Osteoblast (primary cell): ENCODE measurements at regions not wholly inside any gene's neighbourhood (a gene's known extent, or its start where the extent isn't known, plus 50 kb on each side); places are given as distances from the start of the nearest gene placed in this dataset.

ENCODE experiments used
- DNase-seq: peaks from one replicate; pipeline ENCODE4 v3.0.0; 2011; ENCODE audit warnings: low spot score, mixed read lengths; ENCODE audit not compliant: insufficient read length; ENCODE audit errors: missing footprints
- H2AFZ ChIP-seq: 2 replicates; pipeline ENCODE4 v1.6.0; 2011; ENCODE audit warnings: mild to moderate bottlenecking, low read length
- H3K27ac ChIP-seq: 2 replicates; pipeline ENCODE4 v1.5.1; 2011; ENCODE audit warnings: mild to moderate bottlenecking, low read depth, low read length, moderate library complexity
- H3K27me3 ChIP-seq: 2 replicates; pipeline ENCODE4 v1.6.0; 2012; ENCODE audit warnings: mild to moderate bottlenecking, control low read depth, inconsistent platforms, low read length, moderate library complexity; ENCODE audit not compliant: insufficient read depth
- H3K36me3 ChIP-seq: 2 replicates; pipeline ENCODE4 v1.5.1; 2011; ENCODE audit warnings: mild to moderate bottlenecking, low read length, control low read depth, moderate library complexity; ENCODE audit not compliant: insufficient read depth
- H3K4me1 ChIP-seq: 2 replicates; pipeline ENCODE4 v1.5.1; 2011; ENCODE audit warnings: mild to moderate bottlenecking, low read length, control low read depth, moderate library complexity; ENCODE audit not compliant: insufficient read depth
- H3K4me2 ChIP-seq: 2 replicates; pipeline ENCODE4 v1.6.0; 2011; ENCODE audit warnings: mild to moderate bottlenecking, low read length; ENCODE audit not compliant: insufficient read depth
- H3K4me3 ChIP-seq: fragments of 200-600 bp; sonication (generic); 3 replicates; pipeline ENCODE4 v1.5.1; 2012; ENCODE audit warnings: mild to moderate bottlenecking, low read length, inconsistent platforms; ENCODE audit not compliant: insufficient read depth
- H3K79me2 ChIP-seq: 2 replicates; pipeline ENCODE4 v1.6.0; 2012; ENCODE audit warnings: mild to moderate bottlenecking, low read length, control low read depth, inconsistent platforms; ENCODE audit not compliant: insufficient read depth
- H3K9me3 ChIP-seq: 2 replicates; pipeline ENCODE4 v1.5.1; 2011; ENCODE audit warnings: low read depth, low read length, control low read depth
- H4K20me1 ChIP-seq: 2 replicates; pipeline ENCODE4 v1.6.0; 2012; ENCODE audit warnings: mild to moderate bottlenecking, low read length, control low read depth; ENCODE audit not compliant: insufficient read depth
- CTCF ChIP-seq: IDR thresholded peaks from 2 replicates; pipeline ENCODE4 v1.5.1; 2011; ENCODE audit warnings: mild to moderate bottlenecking, low read depth, low read length, moderate library complexity; ENCODE audit errors: extremely low read depth

GRCh38 chr4:189828081-189828697, 112.5 kb upstream of the FRG1 start:
- no peaks in the 10 kb centered on the region for H3K27me3 ChIP-seq
- no peaks in the 10 kb centered on the region for H3K36me3 ChIP-seq
- no peaks in the 10 kb centered on the region for H3K4me1 ChIP-seq
- no peaks in the 10 kb centered on the region for H4K20me1 ChIP-seq
- TF ChIP-seq CTCF, result no peak
- H2AFZ ChIP-seq, result no peak overlapping the region
- peak; percentile 55 for DNase-seq
- no peak overlapping the region for H3K27ac ChIP-seq
- no peaks in the 10 kb centered on the region for H3K9me3 ChIP-seq
- no peaks in the 10 kb centered on the region for H3K79me2 ChIP-seq
- H3K4me2 ChIP-seq, result no peak overlapping the region
- H3K4me3 ChIP-seq, result no peak overlapping the region

DNA sequence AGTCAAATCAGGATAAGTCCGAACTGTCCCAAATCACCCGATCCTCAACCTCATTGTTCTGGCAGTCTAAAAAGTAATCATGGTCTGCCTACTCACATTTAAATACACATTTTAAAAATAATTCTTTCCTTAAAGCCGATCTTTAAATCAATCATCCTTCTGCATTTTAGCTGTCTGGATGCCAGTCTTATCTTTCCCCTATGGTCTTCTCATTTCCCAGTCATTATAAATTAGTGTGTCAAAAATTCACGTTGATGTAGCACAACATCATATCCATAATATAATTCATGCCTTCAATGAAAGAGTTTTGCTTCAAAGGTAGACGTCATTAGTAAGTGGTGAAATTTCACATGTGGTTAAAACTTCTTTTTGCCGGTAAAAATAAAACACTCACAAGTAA, 108.1 kb upstream of the FRG1 start:
- H4K20me1 ChIP-seq, result no peaks in the 10 kb centered on the region
- no peaks in the 10 kb centered on the region for H3K79me2 ChIP-seq
- H3K27ac ChIP-seq, result no peak overlapping the region
- H2AFZ ChIP-seq, result no peak overlapping the region
- H3K36me3 ChIP-seq, result no peaks in the 10 kb centered on the region
- no peak for TF ChIP-seq CTCF
- DNase-seq, result no peak
- H3K4me3 ChIP-seq, result no peak overlapping the region
- no peak overlapping the region for H3K4me2 ChIP-seq
- peaks cover 3% of the 10 kb centered on the region for H3K9me3 ChIP-seq
- no peaks in the 10 kb centered on the region for H3K27me3 ChIP-seq
- no peaks in the 10 kb centered on the region for H3K4me1 ChIP-seq

DNA sequence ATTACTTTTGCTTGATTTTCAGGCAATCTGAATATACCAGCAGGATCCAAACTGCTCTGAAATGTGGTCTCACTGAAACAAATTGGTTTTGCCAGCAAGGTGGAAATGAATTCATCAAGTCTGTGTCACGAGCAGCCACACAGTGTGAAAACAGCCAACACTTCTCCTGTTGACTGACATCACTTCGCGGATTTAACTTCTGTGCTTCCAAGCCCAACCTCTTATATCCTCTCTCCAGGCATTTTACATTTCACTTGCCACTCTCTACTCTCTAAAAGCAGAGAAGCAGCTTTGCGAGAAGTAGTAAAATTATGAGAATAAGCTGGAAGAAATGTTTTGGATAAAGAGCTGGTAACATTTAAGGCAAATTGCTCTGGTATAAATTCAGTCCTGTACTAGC, 106.1 kb upstream of the FRG1 start:
- Histone ChIP-seq H3K4me2 (no peak overlapping the region), H3K27me3 (no peaks in the 10 kb centered on the region), H3K79me2 (no peaks in the 10 kb centered on the region), H3K27ac (no peak overlapping the region), H3K36me3 (no peaks in the 10 kb centered on the region), H3K9me3 (peaks cover 3% of the 10 kb centered on the region), H2AFZ (no peak overlapping the region), H4K20me1 (no peaks in the 10 kb centered on the region), H3K4me3 (no peak overlapping the region), H3K4me1 (no peaks in the 10 kb centered on the region)
- DNase-seq, result no peak
- no peak for TF ChIP-seq CTCF

DNA sequence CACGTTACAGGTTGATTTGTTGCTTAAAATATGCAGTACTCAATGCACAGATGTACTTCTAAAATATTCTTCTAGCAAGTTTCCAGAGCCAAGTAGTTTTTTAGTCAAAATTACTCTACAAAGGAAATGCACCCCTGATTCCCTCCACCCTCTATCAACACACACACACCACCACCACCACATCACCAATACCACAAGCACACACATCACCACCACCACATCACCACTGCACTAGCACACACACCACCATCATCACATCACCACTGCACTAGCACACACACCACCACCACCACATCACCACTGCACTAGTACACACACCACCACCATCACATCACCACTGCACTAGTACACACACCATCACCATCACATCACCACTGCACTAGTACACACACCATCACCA, 105.2 kb upstream of the FRG1 start:
- no peaks in the 10 kb centered on the region for H4K20me1 ChIP-seq
- DNase-seq, result no peak
- no peak overlapping the region for H3K27ac ChIP-seq
- H3K27me3 ChIP-seq, result no peaks in the 10 kb centered on the region
- no peaks in the 10 kb centered on the region for H3K36me3 ChIP-seq
- H3K4me3 ChIP-seq, result no peak overlapping the region
- H3K4me1 ChIP-seq, result no peaks in the 10 kb centered on the region
- H3K4me2 ChIP-seq, result no peak overlapping the region
- no peaks in the 10 kb centered on the region for H3K79me2 ChIP-seq
- H2AFZ ChIP-seq, result no peak overlapping the region
- no peak for TF ChIP-seq CTCF
- peaks cover 3% of the 10 kb centered on the region for H3K9me3 ChIP-seq
